ENCODE measurements at regions not wholly inside any gene's neighbourhood (a gene's known extent, or its start where the extent isn't known, plus 50 kb on each side); places are given as distances from the start of the nearest gene placed in this dataset.

- DNase-seq (ENCODE audit: low spot score): no peak
Observed at GRCh38 chr13:111394211-111394922, 73.9 kb downstream of the TEX29 start.

- DNase-seq (ENCODE audit: low spot score): no peak
Observed at GRCh38 chr13:111395511-111396393, 75.3 kb downstream of the TEX29 start.

GRCh38 chr13:111396457-111396856 lies 76.0 kb downstream of the TEX29 start:
- no peak for DNase-seq (ENCODE audit: low spot score)

- DNase-seq (ENCODE audit: low spot score): no peak
Observed at GRCh38 chr13:111397202-111397880, 76.9 kb downstream of the TEX29 start.

GRCh38 chr13:111398196-111398595 lies 77.8 kb downstream of the TEX29 start:
- no peak for DNase-seq (ENCODE audit: low spot score)

- no peak for DNase-seq (ENCODE audit: low spot score)
Observed at GRCh38 chr13:111398715-111399299, 78.4 kb downstream of the TEX29 start.

- no peak for DNase-seq (ENCODE audit: low spot score)
Observed at GRCh38 chr13:111399334-111399733, 78.9 kb downstream of the TEX29 start.

GRCh38 chr13:111399776-111400538 lies 79.5 kb downstream of the TEX29 start:
- no peak for DNase-seq (ENCODE audit: low spot score)

- DNase-seq (ENCODE audit: low spot score): no peak
Observed at GRCh38 chr13:111401151-111401550, 80.7 kb downstream of the TEX29 start.

GRCh38 chr13:111401755-111402154 lies 81.3 kb downstream of the TEX29 start:
- no peak for DNase-seq (ENCODE audit: low spot score)

- DNase-seq (ENCODE audit: low spot score): no peak
Observed at GRCh38 chr13:111402441-111402840, 82.0 kb downstream of the TEX29 start.

- DNase-seq (ENCODE audit: low spot score): no peak
Observed at GRCh38 chr13:111403266-111403665, 82.8 kb downstream of the TEX29 start.

GRCh38 chr13:111404746-111405145 lies 84.3 kb downstream of the TEX29 start:
- no peak for DNase-seq (ENCODE audit: low spot score)

- DNase-seq (ENCODE audit: low spot score): no peak
Observed at GRCh38 chr13:111406636-111407035, 86.2 kb downstream of the TEX29 start.

- no peak for DNase-seq (ENCODE audit: low spot score)
Observed at GRCh38 chr13:111407381-111408131, 87.1 kb downstream of the TEX29 start.

GRCh38 chr13:111409413-111409812 lies 89.0 kb downstream of the TEX29 start:
- no peak for DNase-seq (ENCODE audit: low spot score)

GRCh38 chr13:111410232-111411021 lies 90.0 kb downstream of the TEX29 start:
- no peak for DNase-seq (ENCODE audit: low spot score)

- no peak for DNase-seq (ENCODE audit: low spot score)
Observed at GRCh38 chr13:111411151-111411858, 90.9 kb downstream of the TEX29 start.
